Vagina (tissue), 2 donors: ENCODE measurements at regions not wholly inside any gene's neighbourhood (a gene's known extent, or its start where the extent isn't known, plus 50 kb on each side); places are given as distances from the start of the nearest gene placed in this dataset.

Source experiments
- DNase-seq, 2 donors: peaks; one replicate each; pipeline ENCODE4 v3.0.0-alpha.2; 2017; ENCODE audit errors: extremely low spot score in 2 of 2
- H3K27ac ChIP-seq: fragments of 200-600 bp; sonication (generic); one replicate; pipeline ENCODE4 v1.5.1; 2019
- H3K27me3 ChIP-seq: fragments of 200-600 bp; sonication (generic); one replicate; pipeline ENCODE4 v1.5.1; 2019
- H3K36me3 ChIP-seq, 2 donors: fragments of 200-600 bp; sonication (generic); one replicate each; pipeline ENCODE4 v1.5.1; 2017 to 2019
- H3K4me1 ChIP-seq: fragments of 200-600 bp; sonication (generic); one replicate; pipeline ENCODE4 v1.5.1; 2019
- H3K4me3 ChIP-seq, 2 donors: fragments of 200-600 bp; sonication (generic); 1 replicate in 1 of 2; 2 replicates in 1 of 2; pipeline ENCODE4 v1.5.1; 2016 to 2019
- H3K9me3 ChIP-seq: fragments of 200-600 bp; sonication (generic); one replicate; pipeline ENCODE4 v1.5.1; 2019
- POLR2A ChIP-seq, 2 donors: fragments of 450-650 bp; IDR thresholded peaks; one replicate each; pipeline ENCODE4 v1.6.1; 2017; ENCODE audit warnings: antibody characterized with exemption in 2 of 2, mild to moderate bottlenecking in 2 of 2, moderate library complexity in 2 of 2
- POLR2AphosphoS5 ChIP-seq, 2 donors: sonication (generic); formaldehyde crosslinking; IDR thresholded peaks; one replicate each; pipeline ENCODE4 v1.9.0; 2017; ENCODE audit warnings: antibody characterized with exemption in 2 of 2, mild to moderate bottlenecking in 2 of 2, low read depth in 1 of 2; ENCODE audit not compliant: insufficient read depth in 1 of 2
- intact Hi-C: fragments of 100-400 bp; cut with DNase I; formaldehyde crosslinking; loops from one replicate; pipeline ENCODE4 v1.15.1; 2023
- TF ChIP-seq, protein P1 (sequence below), 3 experiments: fragments of 450-650 bp in 2 of 3; fragments of 200-600 bp in 1 of 3; sonication (generic) in 1 of 3; IDR thresholded peaks; one replicate each; pipeline ENCODE4 v1.5.1; 2017 to 2019; ENCODE audit warnings: antibody characterized with exemption in 3 of 3, mild to moderate bottlenecking in 2 of 3, moderate library complexity in 2 of 3

DNA sequence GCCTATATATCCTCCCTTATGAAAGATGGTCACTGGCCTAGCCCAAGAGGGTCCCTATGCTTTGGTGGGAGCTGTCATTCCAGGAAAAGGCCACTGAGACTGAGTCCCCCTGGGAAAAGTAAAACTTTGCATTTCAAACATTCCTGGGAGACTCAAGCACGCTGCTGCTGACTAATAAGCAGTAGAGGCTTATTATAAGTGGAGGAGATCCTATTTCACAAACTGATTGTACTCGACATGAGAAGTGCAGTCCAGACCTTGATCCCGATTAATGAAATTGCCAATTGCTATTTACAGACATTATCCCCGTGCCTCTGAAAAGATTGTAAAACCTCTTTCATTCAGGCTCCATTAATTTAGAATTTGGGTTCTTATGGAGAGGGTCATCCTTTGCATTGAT lies 96.6 kb downstream of the EMP1 start:
- Histone ChIP-seq H3K4me1 (no peaks in the 10 kb centered on the region), H3K4me3 (no peak overlapping the region), H3K36me3 (no peaks in the 10 kb centered on the region), H3K27me3 (no peaks in the 10 kb centered on the region), H3K9me3 (no peaks in the 10 kb centered on the region), H3K27ac (no peak overlapping the region)
- DNase-seq = no peak
- no peak for TF ChIP-seq POLR2A (IDR thresholded peaks at IDR 0.05)
- intact Hi-C loops = no loop called here

- Histone ChIP-seq H3K36me3 (no peaks in the 10 kb centered on the region), H3K27me3 (no peaks in the 10 kb centered on the region), H3K4me1 (no peaks in the 10 kb centered on the region), H3K9me3 (no peaks in the 10 kb centered on the region), H3K4me3 (no peak overlapping the region), H3K27ac (no peak overlapping the region)
- intact Hi-C loops = loop anchor here (10.0 kb wide), 1 partner anchor 375 kb away; no protein-coding TSS in a partner anchor
- TF ChIP-seq, protein P1, sequence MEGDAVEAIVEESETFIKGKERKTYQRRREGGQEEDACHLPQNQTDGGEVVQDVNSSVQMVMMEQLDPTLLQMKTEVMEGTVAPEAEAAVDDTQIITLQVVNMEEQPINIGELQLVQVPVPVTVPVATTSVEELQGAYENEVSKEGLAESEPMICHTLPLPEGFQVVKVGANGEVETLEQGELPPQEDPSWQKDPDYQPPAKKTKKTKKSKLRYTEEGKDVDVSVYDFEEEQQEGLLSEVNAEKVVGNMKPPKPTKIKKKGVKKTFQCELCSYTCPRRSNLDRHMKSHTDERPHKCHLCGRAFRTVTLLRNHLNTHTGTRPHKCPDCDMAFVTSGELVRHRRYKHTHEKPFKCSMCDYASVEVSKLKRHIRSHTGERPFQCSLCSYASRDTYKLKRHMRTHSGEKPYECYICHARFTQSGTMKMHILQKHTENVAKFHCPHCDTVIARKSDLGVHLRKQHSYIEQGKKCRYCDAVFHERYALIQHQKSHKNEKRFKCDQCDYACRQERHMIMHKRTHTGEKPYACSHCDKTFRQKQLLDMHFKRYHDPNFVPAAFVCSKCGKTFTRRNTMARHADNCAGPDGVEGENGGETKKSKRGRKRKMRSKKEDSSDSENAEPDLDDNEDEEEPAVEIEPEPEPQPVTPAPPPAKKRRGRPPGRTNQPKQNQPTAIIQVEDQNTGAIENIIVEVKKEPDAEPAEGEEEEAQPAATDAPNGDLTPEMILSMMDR (IDR thresholded peaks at IDR 0.05) = no peak
- TF ChIP-seq POLR2A (IDR thresholded peaks at IDR 0.05) (no peak), POLR2AphosphoS5 (IDR thresholded peaks at IDR 0.05; ENCODE audit: insufficient read depth in 1 of 2, low read depth in 1 of 2) (no peak)
- no peak for DNase-seq
Measured at GRCh38 chr12:13289653-13290289, 93.2 kb downstream of the EMP1 start.

GRCh38 chr12:13288937-13289652 lies 92.6 kb downstream of the EMP1 start:
- intact Hi-C loops = loop anchor here (10.0 kb wide), 1 partner anchor 376 kb away; no protein-coding TSS in a partner anchor

DNA sequence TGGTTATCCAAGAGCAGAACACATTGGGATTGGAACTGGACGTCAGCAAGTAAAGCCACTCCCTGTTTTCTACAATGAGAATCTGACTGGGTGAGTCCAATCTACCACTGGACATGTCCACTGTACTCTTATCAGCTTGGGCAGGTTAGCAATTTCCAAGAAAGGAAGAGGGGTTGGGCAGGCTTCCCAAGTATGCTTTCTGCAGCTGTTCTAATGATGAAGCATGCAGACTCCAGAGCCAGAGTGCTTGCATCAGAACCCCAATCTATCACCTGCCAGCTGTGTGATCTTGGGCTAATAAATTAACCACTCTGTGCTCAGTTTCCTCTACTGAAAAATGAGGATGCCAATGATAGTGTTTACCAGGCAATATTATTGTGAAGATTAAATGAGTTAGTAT lies 92.0 kb downstream of the EMP1 start:
- Histone ChIP-seq H3K36me3 (no peaks in the 10 kb centered on the region), H3K9me3 (no peaks in the 10 kb centered on the region), H3K4me1 (no peaks in the 10 kb centered on the region), H3K4me3 (no peak overlapping the region), H3K27ac (no peak overlapping the region), H3K27me3 (no peaks in the 10 kb centered on the region)
- intact Hi-C loops = loop anchor here (10.0 kb wide), 1 partner anchor 376 kb away; no protein-coding TSS in a partner anchor
- no peak for DNase-seq
- no peak for TF ChIP-seq POLR2AphosphoS5 (IDR thresholded peaks at IDR 0.05; ENCODE audit: insufficient read depth in 1 of 2, low read depth in 1 of 2)
- TF ChIP-seq, protein P1 (IDR thresholded peaks at IDR 0.05) = no peak
- no peak for TF ChIP-seq POLR2A (IDR thresholded peaks at IDR 0.05)

More at GRCh38 chr12:13288937-13289652, 92.6 kb downstream of the EMP1 start:
- no peak overlapping the region for H3K4me3 ChIP-seq
- H3K27me3 ChIP-seq = no peaks in the 10 kb centered on the region
- no peak overlapping the region for H3K27ac ChIP-seq
- DNase-seq = no peak
- no peaks in the 10 kb centered on the region for H3K9me3 ChIP-seq
- TF ChIP-seq, protein P1 (IDR thresholded peaks at IDR 0.05) = no peak
- TF ChIP-seq POLR2A (IDR thresholded peaks at IDR 0.05) = no peak
- TF ChIP-seq POLR2AphosphoS5 (IDR thresholded peaks at IDR 0.05; ENCODE audit: insufficient read depth in 1 of 2, low read depth in 1 of 2) = no peak
- no peaks in the 10 kb centered on the region for H3K4me1 ChIP-seq
- no peaks in the 10 kb centered on the region for H3K36me3 ChIP-seq

DNA sequence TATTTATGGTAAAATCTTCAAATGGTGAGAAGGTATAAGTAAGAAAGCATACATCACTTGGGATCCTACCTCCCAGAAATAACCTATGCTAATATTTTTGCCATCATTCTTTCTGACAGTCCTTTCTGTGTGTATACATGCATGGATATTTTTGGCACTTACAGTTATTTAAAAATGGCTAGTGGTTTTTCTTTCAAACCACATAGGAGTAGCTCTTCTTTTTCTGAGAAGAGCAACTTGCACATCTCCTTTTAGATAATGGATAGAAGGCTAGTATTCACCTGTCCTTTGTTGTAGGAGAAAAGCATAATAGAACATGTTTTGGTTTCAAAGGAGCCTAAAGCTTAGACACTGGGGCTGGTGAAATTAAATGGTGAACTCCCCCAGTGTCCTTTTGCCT lies 87.3 kb downstream of the EMP1 start:
- no peak overlapping the region for H3K27ac ChIP-seq
- no peak for DNase-seq
- intact Hi-C loops = loop anchor here (10.0 kb wide), 1 partner anchor 381 kb away; no protein-coding TSS in a partner anchor
- no peaks in the 10 kb centered on the region for H3K9me3 ChIP-seq
- H3K27me3 ChIP-seq = no peaks in the 10 kb centered on the region
- H3K4me3 ChIP-seq = no peak overlapping the region
- no peak for TF ChIP-seq POLR2A (IDR thresholded peaks at IDR 0.05)
- no peak for TF ChIP-seq POLR2AphosphoS5 (IDR thresholded peaks at IDR 0.05; ENCODE audit: insufficient read depth in 1 of 2, low read depth in 1 of 2)
- TF ChIP-seq, protein P1 (IDR thresholded peaks at IDR 0.05) = no peak
- H3K4me1 ChIP-seq = no peaks in the 10 kb centered on the region
- H3K36me3 ChIP-seq = no peaks in the 10 kb centered on the region
